SU-DHL-6 (cell line): ENCODE measurements at regions not wholly inside any gene's neighbourhood (a gene's known extent, or its start where the extent isn't known, plus 50 kb on each side); places are given as distances from the start of the nearest gene placed in this dataset.

Experiments
- CTCF ChIP-seq: fragments of 200-600 bp; sonication (generic); IDR thresholded peaks from one replicate; pipeline ENCODE4 v1.5.1; 2017; ENCODE audit warnings: antibody characterized with exemption, mild to moderate bottlenecking, low read length, moderate library complexity; ENCODE audit not compliant: insufficient read depth, poor library complexity, severe bottlenecking
- EZH2phosphoT487 ChIP-seq: fragments of 200-600 bp; sonication (generic), shearing (Covaris generic); conservative IDR thresholded peaks from 2 replicates; pipeline ENCODE4 v1.6.1; 2018; ENCODE audit warnings: mild to moderate bottlenecking, antibody characterized with exemption, low read length, moderate library complexity, mixed read lengths

- TF ChIP-seq CTCF, result no peak
- TF ChIP-seq EZH2phosphoT487, result no peak
Observed at GRCh38 chr1:188050250-188050649, 1221.5 kb downstream of the PLA2G4A start.
